Thymus (tissue), 11 donors: ENCODE measurements at regions not wholly inside any gene's neighbourhood (a gene's known extent, or its start where the extent isn't known, plus 50 kb on each side); places are given as distances from the start of the nearest gene placed in this dataset.

Experiments
- DNase-seq, 9 donors: peaks; one replicate each; pipeline ENCODE4 v3.0.0-alpha.2; 2013; ENCODE audit warnings: low spot score in 9 of 9, low read depth in 6 of 9, missing footprints in 1 of 9
- H3K27ac ChIP-seq, 2 donors: one replicate each; pipeline ENCODE4 v1.5.1; 2013; ENCODE audit warnings: control low read depth in 1 of 2, low read depth in 1 of 2, low read length in 1 of 2, mild to moderate bottlenecking in 1 of 2, moderate library complexity in 1 of 2
- H3K27me3 ChIP-seq, 2 donors: one replicate each; pipeline ENCODE4 v1.5.1; 2013; ENCODE audit warnings: low read length in 1 of 2; ENCODE audit not compliant: control insufficient read depth in 2 of 2, insufficient read depth in 1 of 2
- H3K36me3 ChIP-seq, 2 donors: one replicate each; pipeline ENCODE4 v1.5.1; 2013; ENCODE audit warnings: low read length in 1 of 2, mild to moderate bottlenecking in 1 of 2, moderate library complexity in 1 of 2; ENCODE audit not compliant: control insufficient read depth in 2 of 2, insufficient read depth in 2 of 2
- H3K4me1 ChIP-seq, 2 donors: one replicate each; pipeline ENCODE4 v1.5.1; 2013; ENCODE audit warnings: low read length in 2 of 2; ENCODE audit not compliant: control insufficient read depth in 2 of 2, insufficient read depth in 2 of 2
- H3K4me3 ChIP-seq, 2 donors: one replicate each; pipeline ENCODE4 v1.5.1; 2013; ENCODE audit warnings: low read length in 2 of 2, control low read depth in 1 of 2, mild to moderate bottlenecking in 1 of 2
- H3K9me3 ChIP-seq, 2 donors: one replicate each; pipeline ENCODE4 v1.5.1; 2013; ENCODE audit warnings: low read length in 1 of 2, mild to moderate bottlenecking in 1 of 2; ENCODE audit not compliant: control insufficient read depth in 2 of 2, insufficient read depth in 1 of 2
- WGBS: extraction: QIAGEN DNeasy Blood & Tissue Kit; methylation state at CpG from one replicate; pipeline ENCODE4 v1.1.7; 2013; 5-methylcytosine and 5-hydroxymethylcytosine counted together
- donor health status: healthy.

DNA sequence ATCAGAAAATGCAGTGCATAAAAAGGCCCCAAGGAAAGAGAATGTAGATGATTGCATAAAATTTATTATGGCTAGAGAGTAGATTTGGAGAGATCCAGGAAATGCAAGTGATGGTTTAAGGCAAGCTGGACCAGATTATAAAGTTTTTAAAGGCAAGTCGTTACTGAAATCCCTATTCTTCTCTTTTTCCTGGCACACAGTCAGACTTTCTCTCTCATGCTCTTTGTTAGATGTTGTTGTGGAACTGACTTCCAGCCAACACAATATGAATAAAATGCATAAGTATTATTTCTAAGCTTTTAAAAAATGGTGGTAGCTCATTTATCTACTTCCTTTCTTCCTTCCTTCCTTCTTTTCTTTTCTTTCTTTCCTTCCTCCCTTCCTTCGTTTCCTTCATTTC is 1085.4 kb upstream of the CDH6 start:
- Histone ChIP-seq H3K36me3 (no peaks in the 10 kb centered on the region), H3K27me3 (no peaks in the 10 kb centered on the region), H3K9me3 (peaks cover 0 to 6% of the 10 kb centered on the region in 2 donors), H3K4me1 (no peaks in the 10 kb centered on the region), H3K4me3 (no peak overlapping the region), H3K27ac (no peak overlapping the region)
- 78% methylated on average over 2 of the region's 2 CpGs for WGBS
- no peak for DNase-seq

DNA sequence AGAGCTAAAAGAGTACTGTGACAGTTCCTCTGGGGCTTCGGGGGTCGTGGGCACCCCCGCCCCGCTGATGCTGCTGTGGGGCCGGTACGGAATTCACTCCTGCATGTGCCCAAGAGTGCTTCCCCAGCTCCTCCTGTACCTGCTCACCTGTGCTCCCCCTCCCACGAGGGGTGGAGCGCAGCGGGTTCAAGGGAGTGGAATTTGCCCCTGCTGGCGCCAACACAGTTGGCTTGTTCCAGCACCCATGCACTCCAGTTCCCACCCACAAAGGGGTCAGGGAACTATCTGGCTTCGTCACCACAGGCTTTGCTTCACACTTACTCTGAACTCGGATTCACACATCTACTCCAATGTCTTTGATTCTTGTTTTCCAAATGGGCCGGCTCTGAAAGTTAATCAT is 1086.9 kb upstream of the CDH6 start:
- Histone ChIP-seq H3K36me3 (no peaks in the 10 kb centered on the region), H3K9me3 (peaks cover 0 to 6% of the 10 kb centered on the region in 2 donors), H3K27me3 (no peaks in the 10 kb centered on the region), H3K27ac (no peak overlapping the region), H3K4me3 (no peak overlapping the region), H3K4me1 (no peaks in the 10 kb centered on the region)
- WGBS: 85% methylated on average over 13 of the region's 13 CpGs
- no peak for DNase-seq

DNA sequence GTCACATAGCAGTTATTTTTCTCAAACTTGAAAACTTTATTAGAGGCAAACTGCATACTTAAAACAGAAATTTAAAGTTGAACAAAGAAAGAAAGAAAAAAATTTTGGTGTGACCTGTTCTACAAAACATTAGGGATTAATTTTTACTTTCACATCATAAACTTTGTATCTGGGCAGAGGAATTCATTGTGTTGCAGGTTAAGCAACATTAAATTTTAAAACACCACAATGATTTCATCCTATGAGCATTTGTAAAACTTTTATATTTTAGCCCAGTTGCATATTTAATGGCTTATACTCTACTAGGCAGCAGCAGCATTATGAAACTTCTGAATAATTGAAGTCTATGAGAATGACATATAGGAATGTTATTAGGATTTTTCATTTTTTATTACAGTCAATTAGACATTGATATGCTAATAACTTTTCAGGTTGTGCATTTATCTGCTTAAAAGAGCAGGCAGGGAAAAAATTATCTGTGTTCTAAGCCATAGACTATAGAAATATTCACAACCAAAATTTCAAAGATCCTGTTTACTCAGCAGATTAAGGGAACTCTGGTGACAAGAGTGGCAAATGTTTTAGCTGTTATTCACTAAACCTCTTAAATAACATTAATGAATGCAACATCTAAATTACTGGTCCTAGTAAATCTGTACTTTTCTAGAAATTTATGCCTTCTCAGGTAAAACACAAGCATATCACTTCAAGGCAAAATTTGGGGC is 1088.5 kb upstream of the CDH6 start:
- Histone ChIP-seq H3K4me3 (no peak overlapping the region), H3K36me3 (no peaks in the 10 kb centered on the region), H3K4me1 (no peaks in the 10 kb centered on the region), H3K9me3 (peaks cover 0 to 6% of the 10 kb centered on the region in 2 donors), H3K27ac (no peak overlapping the region), H3K27me3 (no peaks in the 10 kb centered on the region)
- no peak for DNase-seq

DNA sequence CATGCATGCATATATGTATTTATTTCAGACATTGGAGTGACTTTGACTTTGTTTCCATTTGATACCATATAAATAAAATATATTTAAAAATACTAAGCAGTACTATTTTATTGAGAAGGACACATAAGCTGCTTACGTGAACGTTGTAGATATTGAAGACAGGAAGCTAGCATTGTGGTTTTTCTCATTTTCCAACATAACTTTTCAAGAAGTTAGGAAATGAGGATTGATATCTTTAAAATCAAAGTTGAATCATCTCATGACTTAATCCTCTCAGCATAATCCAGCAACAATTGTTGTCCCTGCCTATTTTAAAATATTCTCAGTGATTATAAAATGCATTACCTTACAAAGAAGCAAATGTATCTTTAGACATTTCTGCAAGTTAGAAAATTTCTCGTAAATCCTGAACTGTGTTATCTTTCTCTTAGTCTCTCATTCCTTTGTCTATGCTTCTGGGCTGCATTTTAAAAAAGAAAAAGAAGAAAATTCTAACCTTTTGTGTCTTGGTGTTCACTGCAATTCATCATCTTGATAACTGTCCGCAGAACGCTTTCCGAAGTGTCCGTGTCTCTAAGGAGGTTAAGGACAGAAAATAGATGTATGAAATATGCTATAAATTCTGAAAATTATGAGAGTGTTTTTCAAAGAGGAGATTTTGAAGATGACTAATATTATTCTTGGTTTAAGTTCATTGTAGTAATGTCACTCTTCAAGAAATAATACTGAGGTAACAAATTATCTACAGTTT is 1089.9 kb upstream of the CDH6 start:
- Histone ChIP-seq H3K4me1 (no peaks in the 10 kb centered on the region), H3K27me3 (no peaks in the 10 kb centered on the region), H3K9me3 (peaks cover 0 to 6% of the 10 kb centered on the region in 2 donors), H3K36me3 (no peaks in the 10 kb centered on the region), H3K27ac (no peak overlapping the region), H3K4me3 (no peak overlapping the region)
- WGBS: 87% methylated on average over 7 of the region's 7 CpGs
- DNase-seq: no peak

DNA sequence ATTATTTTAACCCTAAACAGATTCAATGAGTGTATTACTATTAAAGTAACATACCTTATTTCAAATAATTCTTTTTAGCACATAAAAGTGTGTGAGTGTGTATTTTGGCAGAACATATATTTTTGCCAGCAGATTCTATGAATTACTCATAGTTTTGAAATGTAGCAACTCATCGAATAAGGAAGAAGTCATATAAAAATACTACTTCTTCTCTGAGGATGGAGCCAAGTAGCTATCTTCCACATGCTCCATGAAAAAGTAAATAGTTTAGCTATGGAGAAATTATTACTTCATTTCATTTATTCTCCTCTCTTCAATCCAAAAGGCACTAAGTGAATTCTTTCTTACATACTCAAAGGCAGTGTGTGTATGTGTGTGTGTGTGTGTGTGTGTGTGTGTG is 1090.4 kb upstream of the CDH6 start:
- no peaks in the 10 kb centered on the region for H3K4me1 ChIP-seq
- H3K9me3 ChIP-seq: peaks cover 0 to 6% of the 10 kb centered on the region in 2 donors
- WGBS: 96% methylated on average over 1 of the region's 1 CpG
- H3K36me3 ChIP-seq: no peaks in the 10 kb centered on the region
- H3K27ac ChIP-seq: no peak overlapping the region
- H3K4me3 ChIP-seq: no peak overlapping the region
- no peak for DNase-seq
- no peaks in the 10 kb centered on the region for H3K27me3 ChIP-seq

DNA sequence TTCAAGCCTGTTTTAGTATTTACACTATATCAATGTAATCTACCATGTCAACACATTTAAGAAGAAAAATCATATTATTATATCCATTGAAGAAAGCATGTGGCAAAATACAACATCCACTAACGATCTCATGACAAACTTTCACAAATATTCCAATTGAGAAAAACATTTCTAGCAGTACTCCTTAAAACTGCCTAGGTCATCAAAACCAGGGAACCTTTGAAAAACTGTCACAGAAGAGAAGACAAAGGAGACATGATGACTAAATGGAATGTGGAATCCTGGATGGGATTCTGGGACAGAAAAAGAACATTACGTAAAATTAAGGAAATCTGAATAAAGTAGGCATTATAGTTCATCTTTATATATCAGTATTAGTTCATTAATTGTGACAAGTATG is 1091.3 kb upstream of the CDH6 start:
- Histone ChIP-seq H3K9me3 (peaks cover 0 to 6% of the 10 kb centered on the region in 2 donors), H3K27ac (no peak overlapping the region), H3K36me3 (no peaks in the 10 kb centered on the region), H3K4me1 (no peaks in the 10 kb centered on the region), H3K4me3 (no peak overlapping the region), H3K27me3 (no peaks in the 10 kb centered on the region)
- no peak for DNase-seq
- WGBS: 88% methylated on average over 2 of the region's 2 CpGs

DNA sequence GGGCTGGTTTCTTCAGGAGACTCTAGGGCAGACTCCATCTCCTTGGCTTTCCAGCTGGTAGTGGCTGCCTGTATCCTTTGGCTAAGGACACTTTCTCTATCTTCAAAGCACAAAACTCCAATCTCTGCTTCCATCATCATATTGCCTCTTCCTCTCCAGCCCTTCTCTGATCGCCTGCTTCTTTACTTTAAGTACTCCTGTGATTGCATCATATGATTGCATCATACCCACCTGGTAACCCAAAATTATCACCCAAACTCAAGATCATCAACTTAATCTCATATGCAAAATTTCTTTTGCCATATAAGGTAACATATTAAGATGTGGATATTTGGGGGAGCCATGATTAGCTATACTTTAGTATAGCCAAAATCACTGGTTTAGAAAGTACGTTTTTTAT is 1092.6 kb upstream of the CDH6 start:
- Histone ChIP-seq H3K9me3 (no peaks in the 10 kb centered on the region), H3K27ac (no peak overlapping the region), H3K4me3 (no peak overlapping the region), H3K27me3 (no peaks in the 10 kb centered on the region), H3K36me3 (no peaks in the 10 kb centered on the region), H3K4me1 (no peaks in the 10 kb centered on the region)
- 85% methylated on average over 2 of the region's 2 CpGs for WGBS
- DNase-seq: no peak

DNA sequence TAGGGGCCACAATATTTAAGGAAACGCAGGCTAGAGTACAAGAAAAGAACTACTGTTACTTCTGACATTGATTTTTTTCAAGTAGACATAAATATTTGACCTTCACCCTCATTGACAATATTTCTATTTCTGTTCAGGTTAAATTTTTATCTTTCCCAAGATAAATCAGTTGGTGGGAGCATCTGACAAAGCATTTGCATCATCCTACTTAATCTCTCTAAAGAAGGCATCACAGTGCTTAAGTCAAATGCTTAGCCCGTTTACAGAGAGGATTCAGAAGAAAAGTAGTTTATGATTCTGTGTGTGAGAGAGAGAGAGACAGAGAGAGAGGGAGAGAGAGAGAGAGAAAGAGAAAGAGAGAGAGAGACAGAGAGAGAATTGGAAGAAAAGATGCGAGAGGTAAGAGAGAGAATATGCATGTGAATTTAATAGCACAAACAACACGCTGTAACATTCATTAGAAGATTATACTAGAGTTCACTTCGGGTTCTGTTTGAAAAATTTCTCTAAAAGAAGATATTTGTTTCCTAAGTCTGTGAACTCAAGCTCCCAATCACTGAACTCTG is 1093.3 kb upstream of the CDH6 start:
- WGBS: 60% methylated on average over 5 of the region's 5 CpGs
- H3K27me3 ChIP-seq: no peaks in the 10 kb centered on the region
- H3K9me3 ChIP-seq: no peaks in the 10 kb centered on the region
- no peaks in the 10 kb centered on the region for H3K36me3 ChIP-seq
- no peaks in the 10 kb centered on the region for H3K4me1 ChIP-seq
- DNase-seq: no peak
- H3K4me3 ChIP-seq: no peak overlapping the region
- H3K27ac ChIP-seq: no peak overlapping the region

DNA sequence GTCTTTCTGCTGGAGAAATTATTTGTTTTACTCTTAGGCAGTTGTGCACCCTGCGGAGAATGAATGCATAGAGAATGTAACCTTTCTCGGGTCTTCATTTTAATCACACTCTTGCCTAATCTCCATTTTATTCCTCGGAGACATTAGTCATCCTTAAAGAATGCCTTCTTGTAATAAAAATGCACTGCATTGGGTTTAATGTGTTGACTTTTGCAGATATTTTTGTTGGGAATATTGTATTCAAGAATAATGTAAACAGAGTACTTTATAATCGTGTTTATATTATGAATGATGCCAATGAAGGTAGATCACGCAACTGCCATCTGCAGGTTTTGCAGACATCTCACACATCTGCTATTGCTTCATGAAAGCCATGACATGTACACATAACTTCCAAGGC is 1093.9 kb upstream of the CDH6 start:
- Histone ChIP-seq H3K27me3 (no peaks in the 10 kb centered on the region), H3K4me3 (no peak overlapping the region), H3K36me3 (no peaks in the 10 kb centered on the region), H3K9me3 (no peaks in the 10 kb centered on the region), H3K27ac (no peak overlapping the region), H3K4me1 (no peaks in the 10 kb centered on the region)
- no peak for DNase-seq
- WGBS: 87% methylated on average over 5 of the region's 5 CpGs
